ENCODE measurements at regions not wholly inside any gene's neighbourhood (a gene's known extent, or its start where the extent isn't known, plus 50 kb on each side); places are given as distances from the start of the nearest gene placed in this dataset.

- H3K27me3 Mint-ChIP-seq (ENCODE audit: unreplicated experiment): no peaks in the 10 kb centered on the region
- H3K36me3 Mint-ChIP-seq (ENCODE audit: unreplicated experiment): peaks cover 5% of the 10 kb centered on the region
- H3K27ac Mint-ChIP-seq (ENCODE audit: unreplicated experiment): no peak overlapping the region
- no peaks in the 10 kb centered on the region for H3K9me3 Mint-ChIP-seq (ENCODE audit: unreplicated experiment)
- no peak for TF ChIP-seq CTCF (IDR thresholded peaks at IDR 0.05; ENCODE audit: partially characterized antibody, unreplicated experiment)
- DNase-seq: no peak
- H3K4me3 Mint-ChIP-seq (ENCODE audit: unreplicated experiment): no peak overlapping the region
- no peaks in the 10 kb centered on the region for H3K4me1 Mint-ChIP-seq (ENCODE audit: low read depth, unreplicated experiment)
These were observed 59.4 kb upstream of the UCN3 start for GRCh38 chr10:5305374-5305773.

- DNase-seq: no peak
- no peak for TF ChIP-seq CTCF (IDR thresholded peaks at IDR 0.05; ENCODE audit: partially characterized antibody, unreplicated experiment)
- Mint-ChIP-seq H3K9me3 (ENCODE audit: unreplicated experiment) (no peaks in the 10 kb centered on the region), H3K4me3 (ENCODE audit: unreplicated experiment) (no peak overlapping the region), H3K4me1 (ENCODE audit: low read depth, unreplicated experiment) (no peaks in the 10 kb centered on the region), H3K27ac (ENCODE audit: unreplicated experiment) (no peak overlapping the region), H3K27me3 (ENCODE audit: unreplicated experiment) (no peaks in the 10 kb centered on the region), H3K36me3 (ENCODE audit: unreplicated experiment) (no peaks in the 10 kb centered on the region)
These were observed 53.9 kb upstream of the UCN3 start for GRCh38 chr10:5310914-5311313.

DNA sequence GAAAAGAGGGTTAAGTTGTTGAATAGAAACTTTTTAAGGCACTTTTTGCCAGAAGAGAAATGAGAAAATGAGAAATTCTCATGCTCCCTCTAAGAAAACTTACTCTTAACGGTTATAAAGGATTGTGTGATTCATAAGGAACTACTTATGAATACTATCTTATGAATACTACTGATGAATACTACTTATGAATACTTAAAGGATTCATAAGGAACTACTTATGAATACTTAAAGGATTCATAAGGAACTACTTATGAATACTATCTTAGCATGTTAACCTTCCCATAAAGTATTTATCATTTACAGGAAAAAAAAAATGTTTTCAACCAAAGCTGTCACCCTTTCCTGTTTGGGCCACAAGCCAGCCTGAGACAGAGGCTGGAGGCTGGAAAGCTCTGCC lies 53.1 kb upstream of the UCN3 start:
- no peak for TF ChIP-seq CTCF (IDR thresholded peaks at IDR 0.05; ENCODE audit: partially characterized antibody, unreplicated experiment)
- Mint-ChIP-seq H3K36me3 (ENCODE audit: unreplicated experiment) (no peaks in the 10 kb centered on the region), H3K4me1 (ENCODE audit: low read depth, unreplicated experiment) (no peaks in the 10 kb centered on the region), H3K9me3 (ENCODE audit: unreplicated experiment) (no peaks in the 10 kb centered on the region), H3K27ac (ENCODE audit: unreplicated experiment) (no peak overlapping the region), H3K27me3 (ENCODE audit: unreplicated experiment) (no peaks in the 10 kb centered on the region), H3K4me3 (ENCODE audit: unreplicated experiment) (no peak overlapping the region)
- DNase-seq: no peak

DNA sequence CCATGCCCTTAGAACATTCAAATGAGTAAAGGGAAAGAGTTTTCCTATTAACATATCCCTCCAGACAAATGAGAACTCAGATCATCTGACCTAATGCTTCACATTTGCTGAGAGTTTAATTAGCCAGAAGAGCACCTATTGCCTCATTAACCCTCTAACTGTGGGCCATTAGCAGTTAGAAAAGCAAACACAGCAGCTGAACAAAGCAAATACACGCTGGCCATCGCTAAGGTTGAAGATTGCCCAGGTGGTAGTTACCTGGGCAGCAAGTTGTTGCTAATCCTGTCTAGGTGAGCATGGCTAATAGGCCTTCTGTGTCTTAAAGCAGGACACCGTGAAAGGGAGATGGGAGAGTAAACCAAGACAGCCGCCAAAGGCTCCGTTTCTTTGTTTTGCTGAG lies 49.9 kb upstream of the UCN3 start:
- H3K36me3 Mint-ChIP-seq (ENCODE audit: unreplicated experiment): no peaks in the 10 kb centered on the region
- DNase-seq: no peak

More for the DNA sequence above, 49.9 kb upstream of the UCN3 start:
- Mint-ChIP-seq H3K27ac (ENCODE audit: unreplicated experiment) (no peak overlapping the region), H3K27me3 (ENCODE audit: unreplicated experiment) (no peaks in the 10 kb centered on the region), H3K4me1 (ENCODE audit: low read depth, unreplicated experiment) (no peaks in the 10 kb centered on the region), H3K9me3 (ENCODE audit: unreplicated experiment) (no peaks in the 10 kb centered on the region), H3K4me3 (ENCODE audit: unreplicated experiment) (no peak overlapping the region)
- no peak for TF ChIP-seq CTCF (IDR thresholded peaks at IDR 0.05; ENCODE audit: partially characterized antibody, unreplicated experiment)

Measured in glutamatergic neuron (in vitro differentiated cells).